ENCODE measurements at regions not wholly inside any gene's neighbourhood (a gene's known extent, or its start where the extent isn't known, plus 50 kb on each side); places are given as distances from the start of the nearest gene placed in this dataset.

- TF ChIP-seq, protein P1, sequence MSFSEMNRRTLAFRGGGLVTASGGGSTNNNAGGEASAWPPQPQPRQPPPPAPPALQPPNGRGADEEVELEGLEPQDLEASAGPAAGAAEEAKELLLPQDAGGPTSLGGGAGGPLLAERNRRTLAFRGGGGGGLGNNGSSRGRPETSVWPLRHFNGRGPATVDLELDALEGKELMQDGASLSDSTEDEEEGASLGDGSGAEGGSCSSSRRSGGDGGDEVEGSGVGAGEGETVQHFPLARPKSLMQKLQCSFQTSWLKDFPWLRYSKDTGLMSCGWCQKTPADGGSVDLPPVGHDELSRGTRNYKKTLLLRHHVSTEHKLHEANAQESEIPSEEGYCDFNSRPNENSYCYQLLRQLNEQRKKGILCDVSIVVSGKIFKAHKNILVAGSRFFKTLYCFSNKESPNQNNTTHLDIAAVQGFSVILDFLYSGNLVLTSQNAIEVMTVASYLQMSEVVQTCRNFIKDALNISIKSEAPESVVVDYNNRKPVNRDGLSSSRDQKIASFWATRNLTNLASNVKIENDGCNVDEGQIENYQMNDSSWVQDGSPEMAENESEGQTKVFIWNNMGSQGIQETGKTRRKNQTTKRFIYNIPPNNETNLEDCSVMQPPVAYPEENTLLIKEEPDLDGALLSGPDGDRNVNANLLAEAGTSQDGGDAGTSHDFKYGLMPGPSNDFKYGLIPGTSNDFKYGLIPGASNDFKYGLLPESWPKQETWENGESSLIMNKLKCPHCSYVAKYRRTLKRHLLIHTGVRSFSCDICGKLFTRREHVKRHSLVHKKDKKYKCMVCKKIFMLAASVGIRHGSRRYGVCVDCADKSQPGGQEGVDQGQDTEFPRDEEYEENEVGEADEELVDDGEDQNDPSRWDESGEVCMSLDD (CRISPR knock-in tag; IDR thresholded peaks at IDR 0.05; ENCODE audit: borderline replicate concordance) = no peak
- TF ChIP-seq ZNF556 (CRISPR knock-in tag; IDR thresholded peaks at IDR 0.05; ENCODE audit: borderline replicate concordance) (no peak), ATF3 (CRISPR knock-in tag; IDR thresholded peaks at IDR 0.05) (no peak), ZNF24 (IDR thresholded peaks at IDR 0.05) (no peak)
These were observed 120.9 kb downstream of the GLUL start (continued) for GRCh38 chr1:182270731-182271130.

DNA sequence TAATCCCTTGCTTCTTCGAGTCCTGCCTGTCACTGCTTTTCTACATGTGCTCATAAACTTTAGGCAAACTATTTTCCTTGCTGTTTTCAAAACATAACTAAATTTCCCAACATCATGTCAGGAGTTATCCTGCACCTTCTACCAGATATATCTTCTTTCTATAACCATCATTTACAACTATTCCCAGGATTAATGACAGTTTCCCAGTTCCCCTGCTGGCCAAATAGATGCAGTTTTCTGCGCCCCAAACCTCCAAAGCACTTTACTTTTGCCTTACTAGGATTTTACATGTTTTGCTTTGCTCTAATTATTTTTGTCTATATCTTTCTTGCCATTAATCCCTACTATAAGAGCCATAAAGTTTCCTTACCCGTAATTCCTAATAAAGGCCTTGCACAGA, 122.5 kb downstream of the GLUL start:
- DNase-seq (ENCODE audit: low spot score) (no peak), ATAC-seq (no peak), FAIRE-seq (no peak)
- CTCF ChIA-PET (ENCODE audit: low intra/inter-chr PET ratio, low total read pairs) = no interaction called here
- Histone ChIP-seq H3K79me2 (ENCODE audit: insufficient read depth, low read length) (no peaks in the 10 kb centered on the region), H3K4me3 (replicated peaks in 1 of 3; ENCODE audit: insufficient read depth in 1 of 3, low read depth in 2 of 3, low read length in 3 of 3) (no peak overlapping the region), H3K4me2 (ENCODE audit: low read depth, low read length) (no peak overlapping the region), H4K20me1 (ENCODE audit: insufficient read depth, low read length) (no peaks in the 10 kb centered on the region), H2AFZ (ENCODE audit: low read length) (no peak overlapping the region), H3K27ac (ENCODE audit: extremely low read length, insufficient read depth, low read length) (no peak overlapping the region), H3K4me1 (ENCODE audit: insufficient read depth, low read length) (peaks cover 28% of the 10 kb centered on the region), H3K27me3 (ENCODE audit: control insufficient read depth in 1 of 2, insufficient read depth in 2 of 2, low read length in 2 of 2) (no peaks in the 10 kb centered on the region), H3K9me3 (ENCODE audit: low read length) (no peaks in the 10 kb centered on the region), H3K36me3 (replicated peaks in 1 of 2; ENCODE audit: control insufficient read depth in 1 of 2, insufficient read depth in 2 of 2, low read length in 2 of 2) (no peaks in the 10 kb centered on the region), H3K9ac (ENCODE audit: insufficient read depth, low read depth, low read length) (no peak overlapping the region)
- POLR2A ChIA-PET = no interaction called here
- in situ Hi-C loops (cut with HindIII; ENCODE audit: extremely low pct_ligation_motif_present, low pct_unique_long_range_greater_than_20kb) (no loop called here), intact Hi-C loops (cut with micrococcal nuclease; ENCODE audit: unreplicated experiment) (no loop called here)
- WGBS (ENCODE audit: low lambda C conversion rate) = 97% methylated on average over 3 of the region's 3 CpGs
- BruUV-seq (replicated peaks) = no TSS peak
- TF ChIP-seq ZNF564 (CRISPR knock-in tag; IDR thresholded peaks at IDR 0.05) (no peak), KMT2B (CRISPR knock-in tag; IDR thresholded peaks at IDR 0.05) (no peak), ZNF33A (CRISPR knock-in tag; IDR thresholded peaks at IDR 0.05; ENCODE audit: borderline replicate concordance) (no peak), ISL2 (CRISPR knock-in tag; IDR thresholded peaks at IDR 0.05) (no peak), ZNF205 (CRISPR knock-in tag; IDR thresholded peaks at IDR 0.05) (no peak)
- TF ChIP-seq, protein P2, sequence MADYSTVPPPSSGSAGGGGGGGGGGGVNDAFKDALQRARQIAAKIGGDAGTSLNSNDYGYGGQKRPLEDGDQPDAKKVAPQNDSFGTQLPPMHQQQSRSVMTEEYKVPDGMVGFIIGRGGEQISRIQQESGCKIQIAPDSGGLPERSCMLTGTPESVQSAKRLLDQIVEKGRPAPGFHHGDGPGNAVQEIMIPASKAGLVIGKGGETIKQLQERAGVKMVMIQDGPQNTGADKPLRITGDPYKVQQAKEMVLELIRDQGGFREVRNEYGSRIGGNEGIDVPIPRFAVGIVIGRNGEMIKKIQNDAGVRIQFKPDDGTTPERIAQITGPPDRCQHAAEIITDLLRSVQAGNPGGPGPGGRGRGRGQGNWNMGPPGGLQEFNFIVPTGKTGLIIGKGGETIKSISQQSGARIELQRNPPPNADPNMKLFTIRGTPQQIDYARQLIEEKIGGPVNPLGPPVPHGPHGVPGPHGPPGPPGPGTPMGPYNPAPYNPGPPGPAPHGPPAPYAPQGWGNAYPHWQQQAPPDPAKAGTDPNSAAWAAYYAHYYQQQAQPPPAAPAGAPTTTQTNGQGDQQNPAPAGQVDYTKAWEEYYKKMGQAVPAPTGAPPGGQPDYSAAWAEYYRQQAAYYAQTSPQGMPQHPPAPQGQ (CRISPR knock-in tag; IDR thresholded peaks at IDR 0.05; ENCODE audit: borderline replicate concordance) = no peak
